Vagina (tissue), 2 donors: ENCODE measurements at regions not wholly inside any gene's neighbourhood (a gene's known extent, or its start where the extent isn't known, plus 50 kb on each side); places are given as distances from the start of the nearest gene placed in this dataset.

Experiments used
- CTCF ChIP-seq, 3 experiments: fragments of 450-650 bp in 2 of 3; fragments of 200-600 bp in 1 of 3; sonication (generic) in 1 of 3; IDR thresholded peaks; one replicate each; pipeline ENCODE4 v1.5.1; 2017 to 2019; ENCODE audit warnings: antibody characterized with exemption in 3 of 3, mild to moderate bottlenecking in 2 of 3, moderate library complexity in 2 of 3
- POLR2A ChIP-seq, 2 donors: fragments of 450-650 bp; IDR thresholded peaks; one replicate each; pipeline ENCODE4 v1.6.1; 2017; ENCODE audit warnings: antibody characterized with exemption in 2 of 2, mild to moderate bottlenecking in 2 of 2, moderate library complexity in 2 of 2

GRCh38 chr3:17802950-17803349 lies 60.5 kb upstream of the TBC1D5 start:
- TF ChIP-seq CTCF (IDR thresholded peaks at IDR 0.05) (no peak), POLR2A (IDR thresholded peaks at IDR 0.05) (no peak)
